NCI-H187 treated with DMSO at 0.1 percent for 48 hours (cell line): ENCODE measurements at regions not wholly inside any gene's neighbourhood (a gene's known extent, or its start where the extent isn't known, plus 50 kb on each side); places are given as distances from the start of the nearest gene placed in this dataset.

Experiments
- DNase-seq: peaks from one replicate; lab custom pipeline; 2025; lab: John Stamatoyannopoulos, UW

GRCh38 chr12:13680916-13681315, 300.5 kb downstream of the GRIN2B start:
- DNase-seq: no peak

- no peak for DNase-seq
Measured at GRCh38 chr12:13676880-13677279, 304.5 kb downstream of the GRIN2B start.

- DNase-seq: no peak
Measured at GRCh38 chr12:13670285-13670866, 311.0 kb downstream of the GRIN2B start.

GRCh38 chr12:13668880-13669279, 312.5 kb downstream of the GRIN2B start:
- no peak for DNase-seq

- DNase-seq: no peak
Measured at GRCh38 chr12:13666806-13667205, 314.6 kb downstream of the GRIN2B start.

GRCh38 chr12:13661005-13661887, 320.2 kb downstream of the GRIN2B start:
- DNase-seq: no peak

GRCh38 chr12:13654456-13654855, 326.9 kb downstream of the GRIN2B start:
- DNase-seq: no peak

GRCh38 chr12:13652105-13652504, 329.3 kb downstream of the GRIN2B start:
- DNase-seq: no peak

GRCh38 chr12:13635709-13636108, 345.7 kb downstream of the GRIN2B start:
- no peak for DNase-seq

- no peak for DNase-seq
Measured at GRCh38 chr12:13631873-13632272, 349.5 kb downstream of the GRIN2B start.

- no peak for DNase-seq
Measured at GRCh38 chr12:13630354-13630753, 351.0 kb downstream of the GRIN2B start.

- DNase-seq: no peak
Measured at GRCh38 chr12:13628067-13628466, 353.3 kb downstream of the GRIN2B start.

GRCh38 chr12:13627536-13627935, 353.9 kb downstream of the GRIN2B start:
- no peak for DNase-seq

- DNase-seq: no peak
Measured at GRCh38 chr12:13613297-13613696, 368.1 kb downstream of the GRIN2B start.

- DNase-seq: no peak
Measured at GRCh38 chr12:13609894-13610679, 371.3 kb downstream of the GRIN2B start.

- DNase-seq: no peak
Measured at GRCh38 chr12:13606290-13606689, 375.1 kb downstream of the GRIN2B start.

- DNase-seq: no peak
Measured at GRCh38 chr12:13603953-13604352, 377.4 kb downstream of the GRIN2B start.

GRCh38 chr12:13602172-13602571, 379.2 kb downstream of the GRIN2B start:
- DNase-seq: no peak

- no peak for DNase-seq
Measured at GRCh38 chr12:13599176-13599575, 382.2 kb downstream of the GRIN2B start.

GRCh38 chr12:13597837-13598236, 383.6 kb downstream of the GRIN2B start:
- DNase-seq: no peak

GRCh38 chr12:13597166-13597565, 384.2 kb downstream of the GRIN2B start:
- DNase-seq: no peak

- no peak for DNase-seq
Measured at GRCh38 chr12:13596714-13597113, 384.7 kb downstream of the GRIN2B start.
